Loucy (cell line): ENCODE measurements at regions not wholly inside any gene's neighbourhood (a gene's known extent, or its start where the extent isn't known, plus 50 kb on each side); places are given as distances from the start of the nearest gene placed in this dataset.
"Not testable (repeated sequence)": the region's sequence is repeated elsewhere in the genome, so short reads cannot be mapped to it uniquely, and the experiment has no call there.

ENCODE experiments used
- H2AFZ ChIP-seq: fragments of 200-600 bp; sonication (generic); 2 replicates; pipeline ENCODE4 v1.6.0; 2016; ENCODE audit warnings: antibody characterized with exemption, mild to moderate bottlenecking, low read length, moderate library complexity
- H3F3A ChIP-seq: fragments of 200-600 bp; 2 replicates; pipeline ENCODE4 v1.6.0; 2016; ENCODE audit warnings: antibody characterized with exemption, low read depth, mild to moderate bottlenecking
- H3K27me3 ChIP-seq: fragments of 200-600 bp; sonication (generic); 2 replicates; pipeline ENCODE4 v1.6.1; 2014; ENCODE audit warnings: low read length, mild to moderate bottlenecking; ENCODE audit not compliant: insufficient read depth, poor library complexity, severe bottlenecking
- H3K36me3 ChIP-seq: fragments of 200-600 bp; sonication (generic); 2 replicates; pipeline ENCODE4 v1.6.1; 2016; ENCODE audit warnings: low read length; ENCODE audit not compliant: insufficient read depth
- H3K4me1 ChIP-seq: fragments of 200-600 bp; sonication (generic); 2 replicates; pipeline ENCODE4 v1.5.1; 2014; ENCODE audit warnings: low read length, mild to moderate bottlenecking; ENCODE audit not compliant: insufficient read depth, poor library complexity, severe bottlenecking
- H3K4me2 ChIP-seq: fragments of 200-600 bp; sonication (generic); 2 replicates; pipeline ENCODE4 v1.6.0; 2014; ENCODE audit warnings: antibody characterized with exemption, low read length, low read depth, mild to moderate bottlenecking; ENCODE audit not compliant: poor library complexity, severe bottlenecking
- H3K4me3 ChIP-seq: fragments of 200-600 bp; sonication (generic); 2 replicates; pipeline ENCODE4 v1.5.1; 2014; ENCODE audit warnings: low read length, mild to moderate bottlenecking, mixed read lengths; ENCODE audit not compliant: poor library complexity, severe bottlenecking
- H3K79me2 ChIP-seq: fragments of 200-600 bp; sonication (generic); 2 replicates; pipeline ENCODE4 v1.6.1; 2014; ENCODE audit warnings: low read length; ENCODE audit not compliant: insufficient read depth
- H3K9ac ChIP-seq: fragments of 200-600 bp; sonication (generic); 2 replicates; pipeline ENCODE4 v1.6.0; 2014; ENCODE audit warnings: mild to moderate bottlenecking, low read depth, low read length, moderate library complexity; ENCODE audit not compliant: poor library complexity, severe bottlenecking
- H3K9me2 ChIP-seq: fragments of 200-600 bp; sonication (generic); replicated peaks from 2 replicates; pipeline ENCODE4 v1.6.1; 2016; ENCODE audit warnings: low read depth, low read length, mixed read lengths
- H3K9me3 ChIP-seq: fragments of 200-600 bp; sonication (generic); 2 replicates; pipeline ENCODE4 v1.6.1; 2014; ENCODE audit warnings: mild to moderate bottlenecking, antibody characterized with exemption, low read length, low read depth; ENCODE audit not compliant: insufficient read depth
- H4K20me1 ChIP-seq: fragments of 200-600 bp; sonication (generic); 2 replicates; pipeline ENCODE4 v1.6.0; 2014; ENCODE audit warnings: antibody characterized with exemption, low read length, mild to moderate bottlenecking; ENCODE audit not compliant: insufficient read depth, poor library complexity, severe bottlenecking
- CTCF ChIP-seq: fragments of 200-600 bp; sonication (generic); conservative IDR thresholded peaks from 2 replicates; pipeline ENCODE4 v1.5.1; 2014; ENCODE audit warnings: mild to moderate bottlenecking, antibody characterized with exemption, low read length
- EZH2phosphoT487 ChIP-seq: fragments of 200-600 bp; IDR thresholded peaks from 2 replicates; pipeline ENCODE4 v1.6.1; 2018; ENCODE audit warnings: antibody characterized with exemption, mild to moderate bottlenecking, moderate library complexity, borderline replicate concordance

- Histone ChIP-seq H3K27me3 (no peaks in the 10 kb centered on the region), H3K79me2 (no peaks in the 10 kb centered on the region), H3K9me3 (no peaks in the 10 kb centered on the region), H3K36me3 (no peaks in the 10 kb centered on the region), H3K4me1 (no peaks in the 10 kb centered on the region), H2AFZ (no peak overlapping the region), H3K4me2 (no peak overlapping the region), H3K9ac (no peak overlapping the region), H3K9me2 (no peaks in the 10 kb centered on the region), H3F3A (no peaks in the 10 kb centered on the region), H3K4me3 (no peak overlapping the region), H4K20me1 (no peaks in the 10 kb centered on the region)
- TF ChIP-seq EZH2phosphoT487 (no peak), CTCF (no peak)
Measured at GRCh38 chrX:111035991-111036390, 60.0 kb upstream of the PAK3 start.

GRCh38 chrX:111035256-111035655 is 60.7 kb upstream of the PAK3 start:
- Histone ChIP-seq H3K4me3 (no peak overlapping the region), H3K9me3 (no peaks in the 10 kb centered on the region), H3K36me3 (no peaks in the 10 kb centered on the region), H3K79me2 (no peaks in the 10 kb centered on the region), H3K9me2 (no peaks in the 10 kb centered on the region), H3K4me1 (no peaks in the 10 kb centered on the region), H3K4me2 (no peak overlapping the region), H3K9ac (no peak overlapping the region), H2AFZ (no peak overlapping the region), H3K27me3 (no peaks in the 10 kb centered on the region), H3F3A (no peaks in the 10 kb centered on the region), H4K20me1 (no peaks in the 10 kb centered on the region)
- TF ChIP-seq EZH2phosphoT487 = no peak
- TF ChIP-seq CTCF = no peak

GRCh38 chrX:111022998-111023397 is 73.0 kb upstream of the PAK3 start:
- H3K79me2 ChIP-seq, H3K4me1 ChIP-seq, H3K9me3 ChIP-seq, H3K36me3 ChIP-seq, H4K20me1 ChIP-seq, H3K4me2 ChIP-seq, H2AFZ ChIP-seq, H3K9ac ChIP-seq, H3K27me3 ChIP-seq, H3F3A ChIP-seq, H3K9me2 ChIP-seq, H3K4me3 ChIP-seq: not testable (repeated sequence)

GRCh38 chrX:111020283-111020682 is 75.7 kb upstream of the PAK3 start:
- no peaks in the 10 kb centered on the region for H3K79me2 ChIP-seq
- H2AFZ ChIP-seq = no peak overlapping the region
- TF ChIP-seq EZH2phosphoT487 (no peak), CTCF (no peak)
- no peaks in the 10 kb centered on the region for H3F3A ChIP-seq
- H3K9me3 ChIP-seq = no peaks in the 10 kb centered on the region
- no peaks in the 10 kb centered on the region for H4K20me1 ChIP-seq
- H3K9me2 ChIP-seq = no peaks in the 10 kb centered on the region
- no peak overlapping the region for H3K9ac ChIP-seq
- H3K4me2 ChIP-seq = no peak overlapping the region
- H3K4me3 ChIP-seq = no peak overlapping the region
- H3K4me1 ChIP-seq = no peaks in the 10 kb centered on the region
- no peaks in the 10 kb centered on the region for H3K27me3 ChIP-seq
- no peaks in the 10 kb centered on the region for H3K36me3 ChIP-seq
